GM23338 (cell line): ENCODE measurements at regions not wholly inside any gene's neighbourhood (a gene's known extent, or its start where the extent isn't known, plus 50 kb on each side); places are given as distances from the start of the nearest gene placed in this dataset.

Source experiments
- ATAC-seq: fragments of 200-7000 bp; cut with Tn5 transposase; 3 replicates; pipeline ENCODE4 v1.9.1; 2020
- DNase-seq: peaks from one replicate; pipeline ENCODE4 v3.0.0-alpha.2; 2015; ENCODE audit warnings: low spot score
- H2AFZ ChIP-seq: fragments of 200-600 bp; sonication (generic); 2 replicates; pipeline ENCODE4 v1.8.0; 2016; ENCODE audit warnings: antibody characterized with exemption, mild to moderate bottlenecking, moderate library complexity
- H3F3A ChIP-seq: fragments of 200-600 bp; sonication (generic); replicated peaks from 2 replicates; pipeline ENCODE4 v1.8.0; 2017; ENCODE audit warnings: antibody characterized with exemption, mixed run types, low read depth
- H3K27ac ChIP-seq: fragments of 200-600 bp; sonication (generic); 2 replicates; pipeline ENCODE4 v1.6.1; 2016; ENCODE audit warnings: low read depth
- H3K27me3 ChIP-seq: fragments of 200-600 bp; sonication (generic); 2 replicates; pipeline ENCODE4 v1.8.0; 2016; ENCODE audit warnings: mild to moderate bottlenecking, mixed run types, moderate library complexity; ENCODE audit not compliant: insufficient read depth
- H3K36me3 ChIP-seq: fragments of 200-600 bp; sonication (generic); 2 replicates; pipeline ENCODE4 v1.8.0; 2016; ENCODE audit warnings: mild to moderate bottlenecking; ENCODE audit not compliant: insufficient read depth
- H3K4me1 ChIP-seq: fragments of 200-600 bp; sonication (generic); 2 replicates; pipeline ENCODE4 v1.8.0; 2016; ENCODE audit warnings: mild to moderate bottlenecking, moderate library complexity; ENCODE audit not compliant: insufficient read depth
- H3K4me2 ChIP-seq: fragments of 200-600 bp; sonication (generic); 2 replicates; pipeline ENCODE4 v1.7.1; 2017; ENCODE audit warnings: mixed run types
- H3K4me3 ChIP-seq: fragments of 200-600 bp; sonication (generic); 2 replicates; pipeline ENCODE4 v1.6.1; 2016; ENCODE audit warnings: mixed run types
- H3K79me2 ChIP-seq: fragments of 200-600 bp; sonication (generic); replicated peaks from 2 replicates; pipeline ENCODE4 v1.8.0; 2017; ENCODE audit warnings: mild to moderate bottlenecking; ENCODE audit not compliant: insufficient read depth
- H3K9me2 ChIP-seq: fragments of 200-600 bp; sonication (generic); 2 replicates; pipeline ENCODE4 v1.8.0; 2017; ENCODE audit not compliant: insufficient read depth
- H4K20me1 ChIP-seq: fragments of 200-600 bp; sonication (generic); replicated peaks from 2 replicates; pipeline ENCODE4 v1.8.0; 2017; ENCODE audit warnings: mild to moderate bottlenecking; ENCODE audit not compliant: insufficient read depth
- H3K27ac Mint-ChIP-seq: 2 replicates; pipeline ENCODE4 v1.8.0; 2020; ENCODE audit warnings: inconsistent platforms, mild to moderate bottlenecking, moderate library complexity, mixed read lengths
- H3K27me3 Mint-ChIP-seq: 3 replicates; pipeline ENCODE4 v1.8.0; 2022; ENCODE audit warnings: low read depth, mild to moderate bottlenecking, moderate library complexity, mixed read lengths, inconsistent platforms; ENCODE audit not compliant: insufficient read depth, poor library complexity
- H3K36me3 Mint-ChIP-seq: 3 replicates; pipeline ENCODE4 v1.8.0; 2021; ENCODE audit warnings: low read depth, mild to moderate bottlenecking, inconsistent platforms, moderate library complexity, mixed read lengths
- H3K4me1 Mint-ChIP-seq: 3 replicates; pipeline ENCODE4 v1.8.0; 2020; ENCODE audit warnings: mild to moderate bottlenecking, inconsistent platforms, mixed read lengths
- H3K4me3 Mint-ChIP-seq: 3 replicates; pipeline ENCODE4 v1.8.0; 2021; ENCODE audit warnings: moderate library complexity, mild to moderate bottlenecking, inconsistent platforms, mixed read lengths
- H3K9me3 Mint-ChIP-seq: 3 replicates; pipeline ENCODE4 v1.8.0; 2020; ENCODE audit warnings: moderate library complexity, mild to moderate bottlenecking, inconsistent platforms, mixed read lengths
- EZH2 ChIP-seq: fragments of 200-600 bp; sonication (generic); IDR thresholded peaks from one replicate; pipeline ENCODE4 v1.8.0; 2017; ENCODE audit warnings: antibody characterized with exemption, mild to moderate bottlenecking, low read depth; ENCODE audit not compliant: unreplicated experiment
- EZH2phosphoT487 ChIP-seq: fragments of 200-600 bp; sonication (generic); IDR thresholded peaks from one replicate; pipeline ENCODE4 v1.8.1; 2018; ENCODE audit warnings: antibody characterized with exemption; ENCODE audit not compliant: unreplicated experiment
- TF ChIP-seq, protein P1 (sequence below): IDR thresholded peaks from one replicate; pipeline ENCODE4 v1.6.1; 2018; ENCODE audit warnings: antibody characterized with exemption; ENCODE audit not compliant: unreplicated experiment
- TF ChIP-seq, protein P2 (sequence below): fragments of 250-450 bp; sonication (Bioruptor Pico); IDR thresholded peaks from 2 replicates; pipeline ENCODE4 v1.5.0; 2020; ENCODE audit warnings: mild to moderate bottlenecking, moderate library complexity
- TF ChIP-seq, protein P3 (sequence below), 2 experiments: fragments of 200-600 bp in 1 of 2; sonication (generic) in 1 of 2; conservative IDR thresholded peaks; 2 replicates each; pipeline versions ENCODE4 v1.5.1 to v1.6.1; 2016 to 2017; ENCODE audit warnings: antibody characterized with exemption in 2 of 2, low read depth in 2 of 2, mild to moderate bottlenecking in 2 of 2, moderate library complexity in 1 of 2

DNA sequence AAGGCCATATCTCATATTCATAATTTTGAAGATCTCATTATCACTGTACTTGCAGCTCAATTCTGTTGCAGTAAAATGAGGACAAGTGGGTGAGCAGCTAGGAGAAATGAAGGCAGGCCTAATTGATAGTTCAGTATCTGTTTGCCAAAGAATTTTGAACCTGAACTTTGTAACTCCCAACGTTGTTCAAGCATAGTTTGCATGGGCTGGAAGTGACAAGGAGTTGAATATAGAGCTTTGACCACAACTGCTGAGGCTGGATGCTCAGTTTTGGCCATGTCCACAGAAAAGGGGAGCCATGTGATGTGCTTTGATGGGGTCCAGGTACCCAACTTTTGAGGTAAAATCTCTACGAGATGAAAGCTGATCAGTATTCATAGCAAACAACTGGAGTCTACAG lies 177.5 kb downstream of the NXNL2 start (continued):
- TF ChIP-seq, protein P1, sequence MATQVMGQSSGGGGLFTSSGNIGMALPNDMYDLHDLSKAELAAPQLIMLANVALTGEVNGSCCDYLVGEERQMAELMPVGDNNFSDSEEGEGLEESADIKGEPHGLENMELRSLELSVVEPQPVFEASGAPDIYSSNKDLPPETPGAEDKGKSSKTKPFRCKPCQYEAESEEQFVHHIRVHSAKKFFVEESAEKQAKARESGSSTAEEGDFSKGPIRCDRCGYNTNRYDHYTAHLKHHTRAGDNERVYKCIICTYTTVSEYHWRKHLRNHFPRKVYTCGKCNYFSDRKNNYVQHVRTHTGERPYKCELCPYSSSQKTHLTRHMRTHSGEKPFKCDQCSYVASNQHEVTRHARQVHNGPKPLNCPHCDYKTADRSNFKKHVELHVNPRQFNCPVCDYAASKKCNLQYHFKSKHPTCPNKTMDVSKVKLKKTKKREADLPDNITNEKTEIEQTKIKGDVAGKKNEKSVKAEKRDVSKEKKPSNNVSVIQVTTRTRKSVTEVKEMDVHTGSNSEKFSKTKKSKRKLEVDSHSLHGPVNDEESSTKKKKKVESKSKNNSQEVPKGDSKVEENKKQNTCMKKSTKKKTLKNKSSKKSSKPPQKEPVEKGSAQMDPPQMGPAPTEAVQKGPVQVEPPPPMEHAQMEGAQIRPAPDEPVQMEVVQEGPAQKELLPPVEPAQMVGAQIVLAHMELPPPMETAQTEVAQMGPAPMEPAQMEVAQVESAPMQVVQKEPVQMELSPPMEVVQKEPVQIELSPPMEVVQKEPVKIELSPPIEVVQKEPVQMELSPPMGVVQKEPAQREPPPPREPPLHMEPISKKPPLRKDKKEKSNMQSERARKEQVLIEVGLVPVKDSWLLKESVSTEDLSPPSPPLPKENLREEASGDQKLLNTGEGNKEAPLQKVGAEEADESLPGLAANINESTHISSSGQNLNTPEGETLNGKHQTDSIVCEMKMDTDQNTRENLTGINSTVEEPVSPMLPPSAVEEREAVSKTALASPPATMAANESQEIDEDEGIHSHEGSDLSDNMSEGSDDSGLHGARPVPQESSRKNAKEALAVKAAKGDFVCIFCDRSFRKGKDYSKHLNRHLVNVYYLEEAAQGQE: no peak
- TF ChIP-seq EZH2: no peak
- no peak for TF ChIP-seq EZH2phosphoT487

DNA sequence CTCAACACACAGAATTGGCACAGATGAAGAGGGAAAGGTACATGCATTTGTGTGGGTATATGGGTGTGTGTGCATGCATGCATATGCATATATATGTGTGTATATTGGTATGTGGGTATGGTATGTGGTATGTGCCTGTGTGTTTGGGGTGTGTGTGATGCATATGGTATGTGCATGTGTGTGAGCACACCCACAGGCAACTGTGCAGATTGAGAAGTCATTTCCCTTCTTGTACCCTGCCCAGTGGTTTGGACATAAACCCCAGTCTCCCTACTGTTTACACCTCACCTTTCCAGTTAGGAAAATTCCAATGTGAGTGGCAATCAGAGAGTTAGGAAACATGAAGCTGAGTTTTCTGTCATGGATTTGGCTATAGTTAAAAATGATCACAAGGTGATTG lies 178.0 kb downstream of the NXNL2 start:
- Histone ChIP-seq H3F3A (no peaks in the 10 kb centered on the region), H3K4me3 (no peak overlapping the region), H4K20me1 (no peaks in the 10 kb centered on the region), H3K36me3 (no peaks in the 10 kb centered on the region), H2AFZ (no peak overlapping the region), H3K27me3 (no peaks in the 10 kb centered on the region), H3K9me2 (0 out of 2 replicates have a peak, but pooled peaks cover 4% of the 10 kb centered on the region), H3K4me1 (no peaks in the 10 kb centered on the region), H3K27ac (no peak overlapping the region), H3K79me2 (no peaks in the 10 kb centered on the region), H3K4me2 (no peak overlapping the region)
- ATAC-seq: no peak
- Mint-ChIP-seq H3K9me3 (peaks cover 5% of the 10 kb centered on the region; the same call in 2 of the 3 replicates), H3K4me3 (no peak overlapping the region), H3K27me3 (no peaks in the 10 kb centered on the region), H3K4me1 (no peaks in the 10 kb centered on the region), H3K36me3 (no peaks in the 10 kb centered on the region), H3K27ac (no peak overlapping the region)
- TF ChIP-seq, protein P2, sequence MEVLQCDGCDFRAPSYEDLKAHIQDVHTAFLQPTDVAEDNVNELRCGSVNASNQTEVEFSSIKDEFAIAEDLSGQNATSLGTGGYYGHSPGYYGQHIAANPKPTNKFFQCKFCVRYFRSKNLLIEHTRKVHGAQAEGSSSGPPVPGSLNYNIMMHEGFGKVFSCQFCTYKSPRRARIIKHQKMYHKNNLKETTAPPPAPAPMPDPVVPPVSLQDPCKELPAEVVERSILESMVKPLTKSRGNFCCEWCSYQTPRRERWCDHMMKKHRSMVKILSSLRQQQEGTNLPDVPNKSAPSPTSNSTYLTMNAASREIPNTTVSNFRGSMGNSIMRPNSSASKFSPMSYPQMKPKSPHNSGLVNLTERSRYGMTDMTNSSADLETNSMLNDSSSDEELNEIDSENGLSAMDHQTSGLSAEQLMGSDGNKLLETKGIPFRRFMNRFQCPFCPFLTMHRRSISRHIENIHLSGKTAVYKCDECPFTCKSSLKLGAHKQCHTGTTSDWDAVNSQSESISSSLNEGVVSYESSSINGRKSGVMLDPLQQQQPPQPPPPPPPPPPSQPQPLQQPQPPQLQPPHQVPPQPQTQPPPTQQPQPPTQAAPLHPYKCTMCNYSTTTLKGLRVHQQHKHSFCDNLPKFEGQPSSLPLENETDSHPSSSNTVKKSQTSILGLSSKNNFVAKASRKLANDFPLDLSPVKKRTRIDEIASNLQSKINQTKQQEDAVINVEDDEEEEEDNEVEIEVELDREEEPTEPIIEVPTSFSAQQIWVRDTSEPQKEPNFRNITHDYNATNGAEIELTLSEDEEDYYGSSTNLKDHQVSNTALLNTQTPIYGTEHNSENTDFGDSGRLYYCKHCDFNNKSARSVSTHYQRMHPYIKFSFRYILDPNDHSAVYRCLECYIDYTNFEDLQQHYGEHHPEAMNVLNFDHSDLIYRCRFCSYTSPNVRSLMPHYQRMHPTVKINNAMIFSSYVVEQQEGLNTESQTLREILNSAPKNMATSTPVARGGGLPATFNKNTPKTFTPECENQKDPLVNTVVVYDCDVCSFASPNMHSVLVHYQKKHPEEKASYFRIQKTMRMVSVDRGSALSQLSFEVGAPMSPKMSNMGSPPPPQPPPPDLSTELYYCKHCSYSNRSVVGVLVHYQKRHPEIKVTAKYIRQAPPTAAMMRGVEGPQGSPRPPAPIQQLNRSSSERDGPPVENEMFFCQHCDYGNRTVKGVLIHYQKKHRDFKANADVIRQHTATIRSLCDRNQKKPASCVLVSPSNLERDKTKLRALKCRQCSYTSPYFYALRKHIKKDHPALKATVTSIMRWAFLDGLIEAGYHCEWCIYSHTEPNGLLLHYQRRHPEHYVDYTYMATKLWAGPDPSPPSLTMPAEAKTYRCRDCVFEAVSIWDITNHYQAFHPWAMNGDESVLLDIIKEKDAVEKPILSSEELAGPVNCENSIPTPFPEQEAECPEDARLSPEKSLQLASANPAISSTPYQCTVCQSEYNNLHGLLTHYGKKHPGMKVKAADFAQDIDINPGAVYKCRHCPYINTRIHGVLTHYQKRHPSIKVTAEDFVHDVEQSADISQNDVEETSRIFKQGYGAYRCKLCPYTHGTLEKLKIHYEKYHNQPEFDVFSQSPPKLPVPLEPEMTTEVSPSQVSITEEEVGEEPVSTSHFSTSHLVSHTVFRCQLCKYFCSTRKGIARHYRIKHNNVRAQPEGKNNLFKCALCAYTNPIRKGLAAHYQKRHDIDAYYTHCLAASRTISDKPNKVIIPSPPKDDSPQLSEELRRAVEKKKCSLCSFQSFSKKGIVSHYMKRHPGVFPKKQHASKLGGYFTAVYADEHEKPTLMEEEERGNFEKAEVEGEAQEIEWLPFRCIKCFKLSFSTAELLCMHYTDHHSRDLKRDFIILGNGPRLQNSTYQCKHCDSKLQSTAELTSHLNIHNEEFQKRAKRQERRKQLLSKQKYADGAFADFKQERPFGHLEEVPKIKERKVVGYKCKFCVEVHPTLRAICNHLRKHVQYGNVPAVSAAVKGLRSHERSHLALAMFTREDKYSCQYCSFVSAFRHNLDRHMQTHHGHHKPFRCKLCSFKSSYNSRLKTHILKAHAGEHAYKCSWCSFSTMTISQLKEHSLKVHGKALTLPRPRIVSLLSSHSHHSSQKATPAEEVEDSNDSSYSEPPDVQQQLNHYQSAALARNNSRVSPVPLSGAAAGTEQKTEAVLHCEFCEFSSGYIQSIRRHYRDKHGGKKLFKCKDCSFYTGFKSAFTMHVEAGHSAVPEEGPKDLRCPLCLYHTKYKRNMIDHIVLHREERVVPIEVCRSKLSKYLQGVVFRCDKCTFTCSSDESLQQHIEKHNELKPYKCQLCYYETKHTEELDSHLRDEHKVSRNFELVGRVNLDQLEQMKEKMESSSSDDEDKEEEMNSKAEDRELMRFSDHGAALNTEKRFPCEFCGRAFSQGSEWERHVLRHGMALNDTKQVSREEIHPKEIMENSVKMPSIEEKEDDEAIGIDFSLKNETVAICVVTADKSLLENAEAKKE (CRISPR knock-in tag): no peak
- TF ChIP-seq, protein P1: no peak
- TF ChIP-seq, protein P3, sequence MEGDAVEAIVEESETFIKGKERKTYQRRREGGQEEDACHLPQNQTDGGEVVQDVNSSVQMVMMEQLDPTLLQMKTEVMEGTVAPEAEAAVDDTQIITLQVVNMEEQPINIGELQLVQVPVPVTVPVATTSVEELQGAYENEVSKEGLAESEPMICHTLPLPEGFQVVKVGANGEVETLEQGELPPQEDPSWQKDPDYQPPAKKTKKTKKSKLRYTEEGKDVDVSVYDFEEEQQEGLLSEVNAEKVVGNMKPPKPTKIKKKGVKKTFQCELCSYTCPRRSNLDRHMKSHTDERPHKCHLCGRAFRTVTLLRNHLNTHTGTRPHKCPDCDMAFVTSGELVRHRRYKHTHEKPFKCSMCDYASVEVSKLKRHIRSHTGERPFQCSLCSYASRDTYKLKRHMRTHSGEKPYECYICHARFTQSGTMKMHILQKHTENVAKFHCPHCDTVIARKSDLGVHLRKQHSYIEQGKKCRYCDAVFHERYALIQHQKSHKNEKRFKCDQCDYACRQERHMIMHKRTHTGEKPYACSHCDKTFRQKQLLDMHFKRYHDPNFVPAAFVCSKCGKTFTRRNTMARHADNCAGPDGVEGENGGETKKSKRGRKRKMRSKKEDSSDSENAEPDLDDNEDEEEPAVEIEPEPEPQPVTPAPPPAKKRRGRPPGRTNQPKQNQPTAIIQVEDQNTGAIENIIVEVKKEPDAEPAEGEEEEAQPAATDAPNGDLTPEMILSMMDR (conservative IDR thresholded peaks at IDR 0.05; ENCODE audit: low read depth in 2 of 2): no peak
- no peak for DNase-seq
